ENCODE measurements at regions not wholly inside any gene's neighbourhood (a gene's known extent, or its start where the extent isn't known, plus 50 kb on each side); places are given as distances from the start of the nearest gene placed in this dataset.
"Not testable (repeated sequence)": the region's sequence is repeated elsewhere in the genome, so short reads cannot be mapped to it uniquely, and the experiment has no call there.

- DNase-seq = not testable (repeated sequence)
These were observed 72.7 kb upstream of the NPIPB12 start for GRCh38 chr16:29578898-29579297.

- DNase-seq = not testable (repeated sequence)
These were observed 75.6 kb upstream of the NPIPB12 start for GRCh38 chr16:29581764-29582163.

- DNase-seq = not testable (repeated sequence)
These were observed 71.1 kb upstream of the SPN start for GRCh38 chr16:29591919-29592318.

GRCh38 chr16:29594269-29594925, 68.7 kb upstream of the SPN start:
- DNase-seq = peak; percentile 53

GRCh38 chr16:29594926-29595838, 67.9 kb upstream of the SPN start:
- peak; percentile 80 for DNase-seq

GRCh38 chr16:29597030-29597429, 66.0 kb upstream of the SPN start:
- not testable (repeated sequence) for DNase-seq

GRCh38 chr16:29600111-29601000, 62.7 kb upstream of the SPN start:
- not testable (repeated sequence) for DNase-seq

GRCh38 chr16:29602247-29602625, 60.8 kb upstream of the SPN start:
- DNase-seq = not testable (repeated sequence)

- DNase-seq = not testable (repeated sequence)
These were observed 60.4 kb upstream of the SPN start for GRCh38 chr16:29602683-29603088.

GRCh38 chr16:29604631-29605549, 58.2 kb upstream of the SPN start:
- not testable (repeated sequence) for DNase-seq

GRCh38 chr16:29605593-29606205, 57.3 kb upstream of the SPN start:
- DNase-seq = not testable (repeated sequence)

GRCh38 chr16:29606669-29607427, 56.2 kb upstream of the SPN start:
- not testable (repeated sequence) for DNase-seq

- DNase-seq = not testable (repeated sequence)
These were observed 55.6 kb upstream of the SPN start for GRCh38 chr16:29607428-29607823.

GRCh38 chr16:29612381-29613306, 50.4 kb upstream of the SPN start:
- not testable (repeated sequence) for DNase-seq
